ENCODE measurements at regions not wholly inside any gene's neighbourhood (a gene's known extent, or its start where the extent isn't known, plus 50 kb on each side); places are given as distances from the start of the nearest gene placed in this dataset.

DNA sequence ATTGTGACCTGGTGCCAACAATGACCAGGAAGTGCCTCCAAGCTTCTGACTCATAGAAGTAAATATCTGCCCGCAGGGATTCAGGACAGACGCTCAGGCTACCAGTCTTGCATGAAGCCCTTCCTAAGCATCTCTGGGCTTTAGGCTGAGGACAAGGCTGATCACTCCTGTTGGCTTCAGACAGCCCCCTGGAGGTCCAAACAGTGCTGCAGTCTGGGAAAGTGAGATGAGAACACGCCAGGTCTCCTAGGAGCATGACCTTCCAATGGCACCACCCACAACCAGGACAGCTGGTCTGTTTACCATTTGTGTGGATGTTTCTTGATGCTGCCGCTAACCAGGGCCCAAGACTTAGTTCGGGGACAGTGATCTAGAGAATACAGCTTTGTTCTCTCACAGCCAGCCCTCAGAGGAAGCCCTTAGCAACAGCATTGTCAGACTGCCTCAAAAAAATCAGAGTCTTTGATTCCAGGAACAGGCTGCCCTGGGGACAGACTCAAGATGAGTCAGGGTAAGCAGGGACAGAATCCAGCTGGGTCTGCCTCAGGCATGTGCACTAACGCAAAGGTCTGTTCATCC lies 111.2 kb downstream of the ZNF280B start:
- DNase-seq = no peak

- no peak for DNase-seq
These were observed 110.5 kb downstream of the ZNF280B start for GRCh38 chr22:22397875-22398524.

DNA sequence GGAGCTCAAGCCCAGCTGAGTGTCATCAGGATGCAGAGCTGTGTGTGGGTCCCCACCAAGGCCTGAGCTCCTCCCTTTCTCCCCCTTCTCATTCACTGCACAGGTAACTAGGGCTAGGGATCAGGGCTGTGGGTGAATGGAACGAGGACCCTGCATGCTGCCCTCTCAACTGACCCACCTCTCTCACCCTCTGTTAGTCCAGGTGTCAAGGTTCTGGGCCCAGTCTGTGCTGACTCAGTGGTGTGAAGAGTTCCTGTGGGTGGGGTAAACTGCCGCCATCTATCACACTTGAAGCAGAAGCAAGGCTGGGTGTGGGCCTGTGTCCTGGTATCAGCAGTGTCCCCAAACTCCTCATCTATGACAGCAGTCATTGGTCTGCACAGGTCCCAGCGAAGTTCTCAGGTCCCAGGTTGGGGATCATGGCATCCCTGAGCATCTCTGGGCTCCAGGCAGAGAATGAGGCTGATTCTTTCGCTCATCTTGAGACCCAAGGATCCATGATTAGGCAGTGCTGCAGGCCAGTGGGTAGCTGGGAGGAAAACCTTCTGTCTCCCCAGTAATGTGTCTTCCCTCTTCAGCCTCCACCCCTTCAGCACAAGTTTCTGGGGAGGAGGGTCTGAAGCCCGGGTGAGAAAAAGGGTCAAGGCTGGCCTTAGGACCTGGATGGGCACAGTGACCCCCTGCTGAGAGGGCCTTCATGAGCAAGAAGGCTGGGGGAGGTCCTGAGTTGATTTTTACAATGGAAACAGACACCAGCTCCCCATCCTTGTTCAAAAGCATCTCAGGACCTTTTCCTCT lies 109.8 kb downstream of the ZNF280B start:
- DNase-seq = no peak

- no peak for DNase-seq
These were observed 108.4 kb downstream of the ZNF280B start for GRCh38 chr22:22400099-22400498.

GRCh38 chr22:22400964-22401363 lies 107.6 kb downstream of the ZNF280B start:
- DNase-seq = no peak

DNA sequence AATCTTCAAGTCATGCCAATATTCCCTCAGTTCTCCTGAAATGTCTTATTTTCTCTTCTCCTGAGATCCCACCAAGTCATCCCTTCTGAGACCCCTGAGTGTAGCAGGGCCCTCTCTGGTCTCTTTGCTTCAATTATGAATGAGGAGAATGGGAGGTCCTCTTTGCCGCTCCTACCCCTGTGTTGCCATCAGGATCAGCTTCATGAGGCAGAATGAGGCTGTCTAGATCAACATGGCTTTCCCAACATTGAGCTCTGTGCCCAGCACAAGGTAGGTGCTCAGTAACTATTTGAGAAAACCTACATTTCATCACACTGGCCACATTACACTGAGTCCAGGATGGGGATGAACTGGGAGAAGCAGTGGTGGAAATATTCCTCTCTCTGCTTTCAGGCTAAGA lies 107.2 kb downstream of the ZNF280B start:
- no peak for DNase-seq

DNA sequence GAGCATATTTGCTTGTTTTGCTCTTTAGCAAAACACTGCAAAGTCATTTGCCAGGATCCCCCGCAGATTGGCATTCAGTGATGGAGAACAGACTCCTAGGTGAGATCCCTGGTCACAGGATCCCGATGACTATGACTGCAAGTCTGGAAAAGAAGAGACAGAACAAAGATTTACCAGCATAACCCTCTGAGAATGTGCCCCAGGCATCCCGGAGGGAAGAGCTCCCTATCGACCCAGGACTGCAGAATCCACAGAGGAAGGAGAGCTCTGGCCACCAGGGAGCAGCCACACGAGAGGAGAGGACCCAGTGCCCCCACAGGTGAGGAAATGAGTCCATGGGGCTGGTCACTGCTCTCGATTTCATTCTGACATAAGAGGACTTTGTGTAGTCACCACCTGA lies 105.2 kb downstream of the ZNF280B start:
- DNase-seq = no peak

GRCh38 chr22:22403771-22404170 lies 104.8 kb downstream of the ZNF280B start:
- DNase-seq = no peak

GRCh38 chr22:22404598-22405284 lies 103.8 kb downstream of the ZNF280B start:
- DNase-seq = no peak

DNA sequence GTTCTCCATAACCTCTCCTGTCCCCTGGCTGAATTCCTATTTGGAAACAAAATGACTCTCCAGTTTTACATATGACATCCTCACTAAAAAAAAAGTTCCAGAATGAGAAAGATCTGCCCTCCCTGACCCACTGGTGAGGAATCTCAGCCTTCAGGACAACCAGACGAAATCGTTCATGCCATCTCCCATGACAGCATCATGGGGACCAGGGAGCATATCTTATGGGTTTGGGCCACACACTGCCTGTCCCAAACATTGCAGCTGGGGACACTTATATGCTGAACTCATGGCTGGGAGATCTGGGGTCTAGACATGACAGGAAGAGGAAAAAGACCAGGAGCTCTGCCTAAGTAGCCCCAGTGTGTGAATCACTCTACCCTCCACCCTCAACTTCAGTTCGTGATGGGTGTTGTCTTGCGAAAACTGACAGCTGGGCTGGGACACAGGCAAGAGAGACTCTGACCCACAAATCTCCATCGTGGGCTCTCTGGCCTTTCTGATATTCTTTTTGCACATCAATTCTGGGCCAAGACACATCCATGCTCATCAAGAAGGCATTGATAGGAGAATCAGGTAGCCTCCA lies 102.0 kb downstream of the ZNF280B start:
- DNase-seq = no peak

DNA sequence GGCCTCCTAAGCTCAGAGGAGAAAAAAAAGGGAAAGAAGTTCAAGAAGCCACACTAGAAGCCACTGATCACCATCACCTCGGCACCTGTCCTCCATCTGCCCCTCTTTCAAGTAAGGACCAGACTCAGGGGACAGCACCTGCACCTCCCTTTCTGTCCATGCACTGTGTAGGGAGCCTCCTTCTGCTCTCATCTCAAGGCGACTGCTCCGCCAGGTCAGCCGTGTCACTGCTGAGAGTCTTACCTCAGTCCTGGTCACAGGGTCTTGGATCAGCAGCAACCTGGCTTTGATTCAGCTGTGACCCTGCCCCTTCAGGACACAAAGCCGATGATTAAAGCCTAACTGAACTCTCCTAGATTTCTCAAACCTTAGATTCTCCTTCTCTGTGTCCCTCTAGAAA lies 101.5 kb downstream of the ZNF280B start:
- DNase-seq = no peak

- no peak for DNase-seq
These were observed 100.3 kb downstream of the ZNF280B start for GRCh38 chr22:22408269-22408668.

- DNase-seq = no peak
These were observed 99.5 kb downstream of the ZNF280B start for GRCh38 chr22:22408731-22409696.

GRCh38 chr22:22410121-22410520 lies 98.4 kb downstream of the ZNF280B start:
- DNase-seq = no peak

GRCh38 chr22:22410677-22411076 lies 97.9 kb downstream of the ZNF280B start:
- DNase-seq = no peak

GRCh38 chr22:22414266-22414665 lies 94.3 kb downstream of the ZNF280B start:
- DNase-seq = no peak

GRCh38 chr22:22417495-22418162 lies 90.9 kb downstream of the ZNF280B start:
- no peak for DNase-seq

- DNase-seq = no peak
These were observed 90.4 kb downstream of the ZNF280B start for GRCh38 chr22:22418163-22418549.

DNA sequence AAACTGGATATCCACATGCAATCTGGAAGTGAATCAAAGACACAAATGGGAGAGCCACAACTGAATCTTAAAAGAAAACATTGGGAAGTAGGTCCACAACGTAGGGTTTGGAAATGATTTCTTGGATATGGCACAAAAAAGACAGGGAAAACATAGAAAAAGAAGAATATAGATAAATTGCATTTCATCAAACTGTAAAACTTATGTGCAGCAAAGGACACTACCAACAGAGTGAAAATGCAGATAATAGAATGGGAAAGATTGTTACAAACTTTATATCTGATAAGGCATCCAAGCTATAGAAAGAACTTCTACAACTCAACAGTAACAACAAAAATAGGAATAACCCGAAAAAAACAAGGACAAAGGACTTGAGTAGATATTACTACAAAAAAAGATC lies 89.6 kb downstream of the ZNF280B start:
- DNase-seq = no peak

GRCh38 chr22:22420580-22420979 lies 88.0 kb downstream of the ZNF280B start:
- DNase-seq = no peak

DNA sequence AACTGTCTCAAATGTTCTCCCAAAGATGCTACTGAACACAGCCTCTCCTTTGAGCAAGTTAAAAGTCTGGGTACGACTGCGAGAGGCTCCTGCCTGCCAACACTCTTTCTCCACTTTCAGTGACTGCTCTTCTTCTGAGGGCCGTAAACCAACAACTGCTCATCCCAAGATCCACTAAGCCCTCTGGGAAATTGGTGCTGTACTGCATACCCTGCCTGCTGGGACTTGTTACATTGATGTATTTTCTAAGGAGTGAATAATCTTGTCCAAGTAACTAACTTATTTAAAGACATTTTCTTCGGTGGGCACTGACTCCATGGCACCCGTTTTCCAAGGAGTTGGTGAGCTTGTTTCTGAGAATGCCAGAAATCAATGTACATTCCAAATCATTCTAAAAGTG lies 87.2 kb downstream of the ZNF280B start:
- no peak for DNase-seq

Measured in activated T-cell treated with anti-CD3 and anti-CD28 coated beads, Interleukin-2, amount 50 U/mL, for 1 hour (primary cell).